Gastroesophageal sphincter (tissue), 3 donors: ENCODE measurements at regions not wholly inside any gene's neighbourhood (a gene's known extent, or its start where the extent isn't known, plus 50 kb on each side); places are given as distances from the start of the nearest gene placed in this dataset.

ENCODE experiments used
- CTCF ChIP-seq, 4 experiments: fragments of 200-600 bp in 2 of 4; fragments of 450-650 bp in 2 of 4; sonication (generic) in 1 of 4; IDR thresholded peaks; one replicate each; pipeline ENCODE4 v1.5.1; 2017 to 2019; ENCODE audit warnings: antibody characterized with exemption in 4 of 4, mild to moderate bottlenecking in 2 of 4, moderate library complexity in 2 of 4
- EP300 ChIP-seq: sonication (generic); formaldehyde crosslinking; IDR thresholded peaks from one replicate; pipeline ENCODE4 v1.6.1; 2017; ENCODE audit warnings: antibody characterized with exemption, mild to moderate bottlenecking
- POLR2A ChIP-seq, 2 donors: fragments of 450-650 bp; IDR thresholded peaks; one replicate each; pipeline ENCODE4 v1.6.1; 2017; ENCODE audit warnings: antibody characterized with exemption in 2 of 2, mild to moderate bottlenecking in 2 of 2, moderate library complexity in 1 of 2
- POLR2AphosphoS5 ChIP-seq: sonication (generic); formaldehyde crosslinking; IDR thresholded peaks from one replicate; pipeline ENCODE4 v1.6.1; 2017; ENCODE audit warnings: antibody characterized with exemption

GRCh38 chr16:85465328-85466303 is 147.5 kb upstream of the GSE1 start:
- TF ChIP-seq CTCF (IDR thresholded peaks at IDR 0.05) (no peak), POLR2A (IDR thresholded peaks at IDR 0.05) (no peak), POLR2AphosphoS5 (no peak), EP300 (no peak)
